ENCODE measurements at regions not wholly inside any gene's neighbourhood (a gene's known extent, or its start where the extent isn't known, plus 50 kb on each side); places are given as distances from the start of the nearest gene placed in this dataset.

DNA sequence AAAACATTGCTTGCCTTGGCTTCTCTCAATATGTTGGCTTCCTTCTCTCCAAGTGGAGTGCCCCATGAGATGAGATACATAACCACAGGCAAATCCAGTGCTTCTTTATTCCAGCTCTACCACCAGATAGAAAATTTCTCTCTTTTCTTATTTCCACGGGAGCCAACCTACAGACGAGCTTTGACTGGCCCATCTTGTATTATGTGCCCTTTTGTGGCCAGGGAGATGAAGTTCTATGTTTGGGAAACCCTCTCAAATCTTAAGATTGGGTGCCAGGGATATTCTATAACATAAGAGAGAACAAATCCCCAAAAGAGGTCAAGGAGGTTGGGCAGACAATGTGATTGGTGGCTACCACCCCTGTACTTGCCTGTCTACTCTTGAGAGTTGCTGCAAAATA lies 351.8 kb downstream of the ZNF326 start:
- no peak for TF ChIP-seq GATA2 (IDR thresholded peaks at IDR 0.05; ENCODE audit: insufficient read depth, insufficient read length, low read depth, low read length)
- TF ChIP-seq MYC (IDR thresholded peaks at IDR 0.05; ENCODE audit: low read depth, low read length), result no peak
- BruUV-seq (replicated peaks), result no TSS peak
- H3K9me1 ChIP-seq (replicated peaks; ENCODE audit: control insufficient read depth, extremely low read depth, insufficient read depth, low read length), result no peaks in the 10 kb centered on the region
- CTCF ChIA-PET, result interaction anchor here (1.2 kb wide), 1 partner anchor 12 kb away, joined by 4 read pairs; no protein-coding TSS in a partner anchor
- FAIRE-seq (no peak), DNase-seq (ENCODE audit: low read depth, low spot score) (no peak)
- H3K9ac ChIP-seq (replicated peaks; ENCODE audit: extremely low read depth, insufficient read depth, low read length), result no peak overlapping the region
- H3K36me3 ChIP-seq (ENCODE audit: control insufficient read depth in 2 of 2, extremely low read depth in 1 of 2, insufficient read depth in 2 of 2, low read length in 2 of 2), result no peaks in the 10 kb centered on the region
- dilution Hi-C loops (cut with MboI; ENCODE audit: extremely low pct_ligation_motif_present, low sequenced_read_pairs), result no loop called here
- POLR2A ChIA-PET, result no interaction called here
- no peaks in the 10 kb centered on the region for H4K20me1 ChIP-seq (replicated peaks; ENCODE audit: control insufficient read depth, extremely low read depth, insufficient read depth, low read length)
- H2AFZ ChIP-seq (ENCODE audit: low read depth, low read length), result no peak overlapping the region
- no peaks in the 10 kb centered on the region for H3K79me2 ChIP-seq (ENCODE audit: control insufficient read depth, insufficient read depth, low read length)
- H3K9me3 ChIP-seq (replicated peaks; ENCODE audit: control insufficient read depth, insufficient read depth, low read length), result no peaks in the 10 kb centered on the region
- H3K27me3 ChIP-seq (ENCODE audit: control insufficient read depth in 2 of 2, insufficient read depth in 2 of 2, low read length in 2 of 2), result no peaks in the 10 kb centered on the region
- intact Hi-C loops (cut with micrococcal nuclease), result no loop called here
- no peak overlapping the region for H3K4me2 ChIP-seq (ENCODE audit: insufficient read depth, low read length)
- no peak overlapping the region for H3K4me3 ChIP-seq (replicated peaks in 1 of 3; ENCODE audit: insufficient read depth in 1 of 3, low read depth in 1 of 3, low read length in 3 of 3)
- H3K4me1 ChIP-seq (ENCODE audit: control insufficient read depth, extremely low read depth, insufficient read depth, low read length), result no peaks in the 10 kb centered on the region
- no peak overlapping the region for H3K27ac ChIP-seq (ENCODE audit: insufficient read depth, low read depth, low read length)

DNA sequence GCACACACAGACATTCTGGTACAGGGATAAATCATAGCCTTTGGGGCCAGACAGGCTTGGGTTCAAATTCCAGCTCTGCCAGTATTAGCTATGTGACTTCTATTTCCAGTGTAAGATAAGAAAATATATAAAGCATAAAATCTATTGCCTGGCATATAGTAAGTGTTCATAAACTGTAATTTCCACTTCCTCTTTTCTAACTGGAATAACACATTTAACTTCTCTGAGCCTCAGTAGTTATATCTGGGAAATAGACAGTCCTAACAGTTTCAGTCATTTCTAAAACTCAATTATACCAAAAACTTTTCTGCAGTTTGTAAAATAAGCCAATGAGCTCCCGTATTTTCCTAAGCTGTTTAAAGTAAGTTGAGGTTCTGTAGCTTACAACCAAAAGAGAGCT lies 351.4 kb downstream of the ZNF326 start:
- Histone ChIP-seq H3K36me3 (ENCODE audit: control insufficient read depth in 2 of 2, extremely low read depth in 1 of 2, insufficient read depth in 2 of 2, low read length in 2 of 2) (no peaks in the 10 kb centered on the region), H4K20me1 (replicated peaks; ENCODE audit: control insufficient read depth, extremely low read depth, insufficient read depth, low read length) (no peaks in the 10 kb centered on the region), H3K79me2 (ENCODE audit: control insufficient read depth, insufficient read depth, low read length) (no peaks in the 10 kb centered on the region), H3K9me3 (replicated peaks; ENCODE audit: control insufficient read depth, insufficient read depth, low read length) (no peaks in the 10 kb centered on the region), H3K4me2 (ENCODE audit: insufficient read depth, low read length) (no peak overlapping the region), H3K4me1 (ENCODE audit: control insufficient read depth, extremely low read depth, insufficient read depth, low read length) (no peaks in the 10 kb centered on the region), H3K27ac (ENCODE audit: insufficient read depth, low read depth, low read length) (no peak overlapping the region), H2AFZ (ENCODE audit: low read depth, low read length) (no peak overlapping the region), H3K4me3 (replicated peaks in 1 of 3; ENCODE audit: insufficient read depth in 1 of 3, low read depth in 1 of 3, low read length in 3 of 3) (no peak overlapping the region), H3K27me3 (ENCODE audit: control insufficient read depth in 2 of 2, insufficient read depth in 2 of 2, low read length in 2 of 2) (no peaks in the 10 kb centered on the region), H3K9ac (replicated peaks; ENCODE audit: extremely low read depth, insufficient read depth, low read length) (no peak overlapping the region), H3K9me1 (replicated peaks; ENCODE audit: control insufficient read depth, extremely low read depth, insufficient read depth, low read length) (no peaks in the 10 kb centered on the region)
- CTCF ChIA-PET, result no interaction called here
- BruUV-seq (replicated peaks), result no TSS peak
- intact Hi-C loops (cut with micrococcal nuclease) (no loop called here), dilution Hi-C loops (cut with MboI; ENCODE audit: extremely low pct_ligation_motif_present, low sequenced_read_pairs) (no loop called here)
- FAIRE-seq, result no peak
- DNase-seq (ENCODE audit: low read depth, low spot score), result no peak
- POLR2A ChIA-PET, result no interaction called here
- TF ChIP-seq, protein P1, sequence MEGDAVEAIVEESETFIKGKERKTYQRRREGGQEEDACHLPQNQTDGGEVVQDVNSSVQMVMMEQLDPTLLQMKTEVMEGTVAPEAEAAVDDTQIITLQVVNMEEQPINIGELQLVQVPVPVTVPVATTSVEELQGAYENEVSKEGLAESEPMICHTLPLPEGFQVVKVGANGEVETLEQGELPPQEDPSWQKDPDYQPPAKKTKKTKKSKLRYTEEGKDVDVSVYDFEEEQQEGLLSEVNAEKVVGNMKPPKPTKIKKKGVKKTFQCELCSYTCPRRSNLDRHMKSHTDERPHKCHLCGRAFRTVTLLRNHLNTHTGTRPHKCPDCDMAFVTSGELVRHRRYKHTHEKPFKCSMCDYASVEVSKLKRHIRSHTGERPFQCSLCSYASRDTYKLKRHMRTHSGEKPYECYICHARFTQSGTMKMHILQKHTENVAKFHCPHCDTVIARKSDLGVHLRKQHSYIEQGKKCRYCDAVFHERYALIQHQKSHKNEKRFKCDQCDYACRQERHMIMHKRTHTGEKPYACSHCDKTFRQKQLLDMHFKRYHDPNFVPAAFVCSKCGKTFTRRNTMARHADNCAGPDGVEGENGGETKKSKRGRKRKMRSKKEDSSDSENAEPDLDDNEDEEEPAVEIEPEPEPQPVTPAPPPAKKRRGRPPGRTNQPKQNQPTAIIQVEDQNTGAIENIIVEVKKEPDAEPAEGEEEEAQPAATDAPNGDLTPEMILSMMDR (IDR thresholded peaks at IDR 0.05; ENCODE audit: extremely low read depth in 1 of 2, insufficient read depth in 1 of 2, low read depth in 1 of 2, low read length in 2 of 2), result no peak
- TF ChIP-seq POLR2A (IDR thresholded peaks at IDR 0.05; ENCODE audit: low read depth, low read length) (no peak), MYC (IDR thresholded peaks at IDR 0.05; ENCODE audit: low read depth, low read length) (no peak), FOS (IDR thresholded peaks at IDR 0.05; ENCODE audit: borderline replicate concordance, insufficient read depth, low read length) (no peak), GATA2 (IDR thresholded peaks at IDR 0.05; ENCODE audit: insufficient read depth, insufficient read length, low read depth, low read length) (no peak), JUN (IDR thresholded peaks at IDR 0.05; ENCODE audit: borderline replicate concordance, insufficient read depth, insufficient read length, low read depth) (no peak), EZH2 (IDR thresholded peaks at IDR 0.05; ENCODE audit: borderline replicate concordance, low read depth, low read length, severe bottlenecking) (no peak), POLR2AphosphoS5 (IDR thresholded peaks at IDR 0.05; ENCODE audit: insufficient read depth, low read depth, low read length) (no peak)
- TF ChIP-seq, protein P2, sequence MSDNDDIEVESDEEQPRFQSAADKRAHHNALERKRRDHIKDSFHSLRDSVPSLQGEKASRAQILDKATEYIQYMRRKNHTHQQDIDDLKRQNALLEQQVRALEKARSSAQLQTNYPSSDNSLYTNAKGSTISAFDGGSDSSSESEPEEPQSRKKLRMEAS (IDR thresholded peaks at IDR 0.05; ENCODE audit: insufficient read depth, insufficient read length), result no peak

All from endothelial cell of umbilical vein (primary cell).